G401 (cell line): ENCODE measurements at regions not wholly inside any gene's neighbourhood (a gene's known extent, or its start where the extent isn't known, plus 50 kb on each side); places are given as distances from the start of the nearest gene placed in this dataset.

ENCODE experiments used
- DNase-seq: peaks from one replicate; pipeline ENCODE4 v3.0.0-alpha.2; 2015; ENCODE audit warnings: low spot score
- in situ Hi-C: cut with HindIII; loops from 2 replicates; pipeline ENCODE4 v1.10.0; 2016; ENCODE audit warnings: low sequenced_read_pairs, mixed read lengths

GRCh38 chr10:109432281-109432680 lies 491.0 kb downstream of the XPNPEP1 start:
- in situ Hi-C loops: no loop called here
- DNase-seq: no peak

- in situ Hi-C loops: no loop called here
- no peak for DNase-seq
Measured at GRCh38 chr10:109430799-109431198, 492.5 kb downstream of the XPNPEP1 start.

GRCh38 chr10:109430043-109430760 lies 493.1 kb downstream of the XPNPEP1 start:
- DNase-seq: no peak
- in situ Hi-C loops: no loop called here

GRCh38 chr10:109428775-109429491 lies 494.4 kb downstream of the XPNPEP1 start:
- in situ Hi-C loops: no loop called here
- DNase-seq: no peak

- in situ Hi-C loops: no loop called here
Measured at GRCh38 chr10:109427411-109427810, 495.9 kb downstream of the XPNPEP1 start.

GRCh38 chr10:109426987-109427386 lies 496.3 kb downstream of the XPNPEP1 start:
- in situ Hi-C loops: no loop called here
- DNase-seq: no peak

More at GRCh38 chr10:109427411-109427810, 495.9 kb downstream of the XPNPEP1 start:
- no peak for DNase-seq

GRCh38 chr10:109418795-109419194 lies 504.5 kb downstream of the XPNPEP1 start:
- no peak for DNase-seq
- in situ Hi-C loops: no loop called here

GRCh38 chr10:109417803-109418202 lies 505.5 kb downstream of the XPNPEP1 start:
- in situ Hi-C loops: no loop called here
- no peak for DNase-seq

- no peak for DNase-seq
- in situ Hi-C loops: no loop called here
Measured at GRCh38 chr10:109412353-109412752, 511.0 kb downstream of the XPNPEP1 start.

GRCh38 chr10:109411917-109412316 lies 511.4 kb downstream of the XPNPEP1 start:
- DNase-seq: no peak
- in situ Hi-C loops: no loop called here

- in situ Hi-C loops: no loop called here
- DNase-seq: no peak
Measured at GRCh38 chr10:109405338-109405737, 518.0 kb downstream of the XPNPEP1 start.

- in situ Hi-C loops: no loop called here
- no peak for DNase-seq
Measured at GRCh38 chr10:109403551-109403950, 519.8 kb downstream of the XPNPEP1 start.

GRCh38 chr10:109393425-109393824 lies 529.9 kb downstream of the XPNPEP1 start:
- in situ Hi-C loops: no loop called here
- DNase-seq: no peak

- no peak for DNase-seq
- in situ Hi-C loops: no loop called here
Measured at GRCh38 chr10:109386921-109387320, 536.4 kb downstream of the XPNPEP1 start.

GRCh38 chr10:109386101-109386500 lies 537.2 kb downstream of the XPNPEP1 start:
- in situ Hi-C loops: no loop called here
- DNase-seq: no peak

GRCh38 chr10:109379186-109379585 lies 544.1 kb downstream of the XPNPEP1 start:
- DNase-seq: no peak
- in situ Hi-C loops: no loop called here

- no peak for DNase-seq
- in situ Hi-C loops: no loop called here
Measured at GRCh38 chr10:109374215-109374614, 549.1 kb downstream of the XPNPEP1 start.

- no peak for DNase-seq
- in situ Hi-C loops: no loop called here
Measured at GRCh38 chr10:109359316-109359715, 564.0 kb downstream of the XPNPEP1 start.

- in situ Hi-C loops: no loop called here
- no peak for DNase-seq
Measured at GRCh38 chr10:109358325-109358724, 565.0 kb downstream of the XPNPEP1 start.

- in situ Hi-C loops: no loop called here
- DNase-seq: no peak
Measured at GRCh38 chr10:109348324-109348723, 575.0 kb downstream of the XPNPEP1 start.

GRCh38 chr10:109343293-109343692 lies 580.0 kb downstream of the XPNPEP1 start:
- in situ Hi-C loops: no loop called here
- no peak for DNase-seq
